ENCODE measurements at regions not wholly inside any gene's neighbourhood (a gene's known extent, or its start where the extent isn't known, plus 50 kb on each side); places are given as distances from the start of the nearest gene placed in this dataset.
"Not testable (repeated sequence)": the region's sequence is repeated elsewhere in the genome, so short reads cannot be mapped to it uniquely, and the experiment has no call there.

- dilution Hi-C loops (cut with MboI; ENCODE audit: extremely low pct_ligation_motif_present, low sequenced_read_pairs) = no loop called here
- Histone ChIP-seq H2AFZ (ENCODE audit: control insufficient read depth, low read length) (no peak overlapping the region), H3K4me1 (ENCODE audit: control insufficient read depth, extremely low read depth, insufficient read depth, low read length) (no peaks in the 10 kb centered on the region), H3K9me1 (ENCODE audit: control insufficient read depth, extremely low read depth, insufficient read depth, low read length) (no peaks in the 10 kb centered on the region), H4K20me1 (ENCODE audit: control insufficient read depth, extremely low read depth, insufficient read depth, low read length) (no peaks in the 10 kb centered on the region), H3K4me3 (ENCODE audit: control insufficient read depth in 2 of 3, extremely low read depth in 1 of 3, insufficient read depth in 2 of 3, low read depth in 1 of 3, low read length in 3 of 3) (no peak overlapping the region), H3K9ac (ENCODE audit: control insufficient read depth, extremely low read depth, insufficient read depth, low read length) (no peak overlapping the region), H3K9me3 (ENCODE audit: control insufficient read depth, low read depth, low read length) (no peaks in the 10 kb centered on the region), H3K4me2 (ENCODE audit: control insufficient read depth, extremely low read depth, insufficient read depth, low read depth, low read length) (no peak overlapping the region), H3K36me3 (ENCODE audit: control insufficient read depth in 2 of 2, extremely low read depth in 1 of 2, insufficient read depth in 2 of 2, low read length in 2 of 2) (no peaks in the 10 kb centered on the region), H3K27me3 (ENCODE audit: control insufficient read depth, extremely low read depth, insufficient read depth, low read length) (no peaks in the 10 kb centered on the region), H3K79me2 (ENCODE audit: control insufficient read depth, insufficient read depth, low read length) (no peaks in the 10 kb centered on the region), H3K27ac (ENCODE audit: control insufficient read depth, insufficient read depth, low read length) (no peak overlapping the region)
- FAIRE-seq (peak; percentile 61), DNase-seq (ENCODE audit: low read depth, low spot score) (no peak)
- TF ChIP-seq CTCF (optimal IDR thresholded peaks at IDR 0.05 in 1 of 3, IDR thresholded peaks at IDR 0.05 in 1 of 3, conservative IDR thresholded peaks at IDR 0.05 in 1 of 3; ENCODE audit: extremely low read depth in 1 of 3, insufficient read depth in 2 of 3, low read length in 3 of 3) (peak in 2 of 3 experiments; percentile 37 to 51), EZH2 (IDR thresholded peaks at IDR 0.05; ENCODE audit: low read length) (no peak)
These were observed 70.3 kb downstream of the ARL9 start for GRCh38 chr4:56575820-56576429.

- H2AFZ ChIP-seq (ENCODE audit: control insufficient read depth, low read length); H3K4me1 ChIP-seq (ENCODE audit: control insufficient read depth, extremely low read depth, insufficient read depth, low read length); H3K9me3 ChIP-seq (ENCODE audit: control insufficient read depth, low read depth, low read length); FAIRE-seq; H3K4me3 ChIP-seq (ENCODE audit: control insufficient read depth in 2 of 3, extremely low read depth in 1 of 3, insufficient read depth in 2 of 3, low read depth in 1 of 3, low read length in 3 of 3); H3K9ac ChIP-seq (ENCODE audit: control insufficient read depth, extremely low read depth, insufficient read depth, low read length); H3K4me2 ChIP-seq (ENCODE audit: control insufficient read depth, extremely low read depth, insufficient read depth, low read depth, low read length); H4K20me1 ChIP-seq (ENCODE audit: control insufficient read depth, extremely low read depth, insufficient read depth, low read length); H3K79me2 ChIP-seq (ENCODE audit: control insufficient read depth, insufficient read depth, low read length); DNase-seq (ENCODE audit: low read depth, low spot score); H3K27me3 ChIP-seq (ENCODE audit: control insufficient read depth, extremely low read depth, insufficient read depth, low read length); H3K36me3 ChIP-seq (ENCODE audit: control insufficient read depth in 2 of 2, extremely low read depth in 1 of 2, insufficient read depth in 2 of 2, low read length in 2 of 2); H3K9me1 ChIP-seq (ENCODE audit: control insufficient read depth, extremely low read depth, insufficient read depth, low read length); dilution Hi-C loops (cut with MboI; ENCODE audit: extremely low pct_ligation_motif_present, low sequenced_read_pairs); H3K27ac ChIP-seq (ENCODE audit: control insufficient read depth, insufficient read depth, low read length): not testable (repeated sequence)
These were observed 86.8 kb downstream of the ARL9 start for GRCh38 chr4:56592417-56592816.

All from keratinocyte (primary cell).